Stimulated activated CD4-positive, alpha-beta T cell treated with anti-CD3 and anti-CD28 coated beads, Interleukin-2, amount 100 ng/mL, for 48 hours (primary cell): ENCODE measurements at regions not wholly inside any gene's neighbourhood (a gene's known extent, or its start where the extent isn't known, plus 50 kb on each side); places are given as distances from the start of the nearest gene placed in this dataset.
"Not testable (repeated sequence)": the region's sequence is repeated elsewhere in the genome, so short reads cannot be mapped to it uniquely, and the experiment has no call there.

Experiments
- DNase-seq, 2 donors: peaks; one replicate each; pipeline ENCODE4 v3.0.0-alpha.2; 2020

- DNase-seq, result no peak
Observed at GRCh38 chr3:87867001-87867400, 191.8 kb downstream of the CGGBP1 start.

GRCh38 chr3:87856126-87856525 lies 202.7 kb downstream of the CGGBP1 start:
- DNase-seq, result no peak

GRCh38 chr3:87855616-87856015 lies 203.2 kb downstream of the CGGBP1 start:
- DNase-seq, result no peak

GRCh38 chr3:87855211-87855610 lies 203.6 kb downstream of the CGGBP1 start:
- no peak for DNase-seq

- no peak for DNase-seq
Observed at GRCh38 chr3:87848003-87848402, 210.8 kb downstream of the CGGBP1 start.

- no peak for DNase-seq
Observed at GRCh38 chr3:87837076-87837475, 221.7 kb downstream of the CGGBP1 start.

- no peak for DNase-seq
Observed at GRCh38 chr3:87836026-87836425, 222.8 kb downstream of the CGGBP1 start.

GRCh38 chr3:87835236-87835635 lies 223.6 kb downstream of the CGGBP1 start:
- DNase-seq, result no peak

GRCh38 chr3:87834327-87834726 lies 224.5 kb downstream of the CGGBP1 start:
- no peak for DNase-seq

GRCh38 chr3:87833039-87833377 lies 225.8 kb downstream of the CGGBP1 start:
- DNase-seq, result no peak

GRCh38 chr3:87828046-87828445 lies 230.8 kb downstream of the CGGBP1 start:
- no peak for DNase-seq

GRCh38 chr3:87822563-87822962 lies 236.2 kb downstream of the CGGBP1 start:
- no peak for DNase-seq

- not testable (repeated sequence) for DNase-seq
Observed at GRCh38 chr3:87813503-87813902, 245.3 kb downstream of the CGGBP1 start.

GRCh38 chr3:87811953-87812352 lies 246.9 kb downstream of the CGGBP1 start:
- no peak for DNase-seq

GRCh38 chr3:87810452-87811016 lies 248.3 kb downstream of the CGGBP1 start:
- DNase-seq, result no peak

- DNase-seq, result no peak
Observed at GRCh38 chr3:87805670-87806069, 253.1 kb downstream of the CGGBP1 start.

GRCh38 chr3:87801409-87801808 lies 257.4 kb downstream of the CGGBP1 start:
- DNase-seq, result no peak

- no peak for DNase-seq
Observed at GRCh38 chr3:87800516-87800915, 258.3 kb downstream of the CGGBP1 start.

- no peak for DNase-seq
Observed at GRCh38 chr3:87798567-87798947, 260.2 kb downstream of the CGGBP1 start.

GRCh38 chr3:87797872-87798566 lies 260.8 kb downstream of the CGGBP1 start:
- DNase-seq, result no peak

- no peak for DNase-seq
Observed at GRCh38 chr3:87796843-87797185, 262.0 kb downstream of the CGGBP1 start.

- DNase-seq, result no peak
Observed at GRCh38 chr3:87796137-87796842, 262.5 kb downstream of the CGGBP1 start.

- no peak for DNase-seq
Observed at GRCh38 chr3:87795701-87796100, 263.1 kb downstream of the CGGBP1 start.

- DNase-seq, result no peak
Observed at GRCh38 chr3:87793337-87793877, 265.4 kb downstream of the CGGBP1 start.
